MM.1S (cell line): ENCODE measurements at regions not wholly inside any gene's neighbourhood (a gene's known extent, or its start where the extent isn't known, plus 50 kb on each side); places are given as distances from the start of the nearest gene placed in this dataset.

Source experiments
- DNase-seq: peaks from one replicate; pipeline ENCODE4 v3.0.0-alpha.2; 2015
- H2AFZ ChIP-seq: fragments of 300-600 bp; sonication (generic); 2 replicates; pipeline ENCODE4 v1.6.0; 2016; ENCODE audit warnings: antibody characterized with exemption, low read length
- H3F3A ChIP-seq: fragments of 300-600 bp; sonication (generic); 2 replicates; pipeline ENCODE4 v1.6.1; 2016; ENCODE audit warnings: mild to moderate bottlenecking, antibody characterized with exemption, low read length, moderate library complexity, mixed read lengths; ENCODE audit not compliant: insufficient read depth
- H3K27ac ChIP-seq: fragments of 300-600 bp; sonication (generic); 2 replicates; pipeline ENCODE4 v1.5.1; 2016; ENCODE audit warnings: mild to moderate bottlenecking, low read length
- H3K27me3 ChIP-seq: fragments of 300-600 bp; sonication (generic); replicated peaks from 2 replicates; pipeline ENCODE4 v1.6.0; 2016; ENCODE audit warnings: low read length; ENCODE audit not compliant: insufficient read depth
- H3K36me3 ChIP-seq: fragments of 300-600 bp; sonication (generic); replicated peaks from 2 replicates; pipeline ENCODE4 v1.6.1; 2016; ENCODE audit warnings: mild to moderate bottlenecking, low read length, mixed read lengths; ENCODE audit not compliant: insufficient read depth
- H3K4me1 ChIP-seq: fragments of 300-600 bp; sonication (generic); 2 replicates; pipeline ENCODE4 v1.6.1; 2016; ENCODE audit warnings: low read length, mixed read lengths
- H3K4me2 ChIP-seq: fragments of 300-600 bp; sonication (generic); 2 replicates; pipeline ENCODE4 v1.6.0; 2016; ENCODE audit warnings: low read depth, low read length
- H3K4me3 ChIP-seq: fragments of 300-600 bp; sonication (generic); 2 replicates; pipeline ENCODE4 v1.5.1; 2016; ENCODE audit warnings: low read length, mixed read lengths
- H3K79me2 ChIP-seq: fragments of 300-600 bp; sonication (generic); 2 replicates; pipeline ENCODE4 v1.6.1; 2016; ENCODE audit warnings: mixed run types, low read length, mixed read lengths
- H3K9ac ChIP-seq: fragments of 300-600 bp; sonication (generic); 2 replicates; pipeline ENCODE4 v1.6.1; 2016; ENCODE audit warnings: low read length, mixed read lengths
- H3K9me2 ChIP-seq: fragments of 300-600 bp; sonication (generic); replicated peaks from 2 replicates; pipeline ENCODE4 v1.6.1; 2016; ENCODE audit warnings: mild to moderate bottlenecking, low read length, mixed read lengths; ENCODE audit not compliant: insufficient read depth
- H3K9me3 ChIP-seq: fragments of 300-600 bp; sonication (generic); replicated peaks from 2 replicates; pipeline ENCODE4 v1.6.1; 2016; ENCODE audit warnings: mild to moderate bottlenecking, low read length, mixed read lengths; ENCODE audit not compliant: insufficient read depth
- H4K20me1 ChIP-seq: fragments of 300-600 bp; sonication (generic); 2 replicates; pipeline ENCODE4 v1.6.1; 2016; ENCODE audit warnings: mild to moderate bottlenecking, low read length, moderate library complexity, mixed read lengths; ENCODE audit not compliant: insufficient read depth
- EZH2 ChIP-seq: fragments of 300-600 bp; sonication (generic); optimal IDR thresholded peaks from 2 replicates; pipeline ENCODE3; 2017; ENCODE audit warnings: low read depth, mild to moderate bottlenecking, antibody characterized with exemption, low read length, mixed read lengths
- EZH2phosphoT487 ChIP-seq: fragments of 300-600 bp; sonication (generic); IDR thresholded peaks from 2 replicates; pipeline ENCODE4 v1.6.1; 2018; ENCODE audit warnings: antibody characterized with exemption, low read length
- TF ChIP-seq, protein P1 (sequence below): fragments of 300-600 bp; sonication (generic); IDR thresholded peaks from 2 replicates; pipeline ENCODE4 v1.5.1; 2016; ENCODE audit warnings: antibody characterized with exemption, low read length, mixed read lengths

DNA sequence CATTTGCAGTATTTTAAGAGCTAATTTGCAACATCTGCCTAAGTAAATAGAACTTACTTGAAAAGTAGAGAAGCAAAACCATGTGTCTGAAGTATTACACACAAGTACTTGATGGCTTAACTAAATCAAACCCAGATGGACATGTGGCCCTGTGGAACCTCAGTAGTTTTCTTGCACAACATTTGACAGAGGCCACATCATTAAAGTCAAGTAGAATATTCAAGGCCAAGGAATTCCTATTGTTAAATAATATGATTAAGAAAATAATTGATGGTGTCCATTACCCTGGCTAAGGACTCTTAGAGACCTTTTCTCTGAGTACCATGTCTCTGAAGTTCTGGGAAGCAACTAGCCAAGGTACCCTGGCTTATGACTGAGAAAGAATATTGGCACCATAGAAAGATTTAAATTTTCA, 135.4 kb upstream of the OTUD4 start:
- no peaks in the 10 kb centered on the region for H3K9me2 ChIP-seq
- no peaks in the 10 kb centered on the region for H3K27me3 ChIP-seq
- no peaks in the 10 kb centered on the region for H4K20me1 ChIP-seq
- TF ChIP-seq, protein P1, sequence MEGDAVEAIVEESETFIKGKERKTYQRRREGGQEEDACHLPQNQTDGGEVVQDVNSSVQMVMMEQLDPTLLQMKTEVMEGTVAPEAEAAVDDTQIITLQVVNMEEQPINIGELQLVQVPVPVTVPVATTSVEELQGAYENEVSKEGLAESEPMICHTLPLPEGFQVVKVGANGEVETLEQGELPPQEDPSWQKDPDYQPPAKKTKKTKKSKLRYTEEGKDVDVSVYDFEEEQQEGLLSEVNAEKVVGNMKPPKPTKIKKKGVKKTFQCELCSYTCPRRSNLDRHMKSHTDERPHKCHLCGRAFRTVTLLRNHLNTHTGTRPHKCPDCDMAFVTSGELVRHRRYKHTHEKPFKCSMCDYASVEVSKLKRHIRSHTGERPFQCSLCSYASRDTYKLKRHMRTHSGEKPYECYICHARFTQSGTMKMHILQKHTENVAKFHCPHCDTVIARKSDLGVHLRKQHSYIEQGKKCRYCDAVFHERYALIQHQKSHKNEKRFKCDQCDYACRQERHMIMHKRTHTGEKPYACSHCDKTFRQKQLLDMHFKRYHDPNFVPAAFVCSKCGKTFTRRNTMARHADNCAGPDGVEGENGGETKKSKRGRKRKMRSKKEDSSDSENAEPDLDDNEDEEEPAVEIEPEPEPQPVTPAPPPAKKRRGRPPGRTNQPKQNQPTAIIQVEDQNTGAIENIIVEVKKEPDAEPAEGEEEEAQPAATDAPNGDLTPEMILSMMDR, result no peak
- TF ChIP-seq EZH2phosphoT487 (no peak), EZH2 (no peak)
- H3K36me3 ChIP-seq, result no peaks in the 10 kb centered on the region
- no peak for DNase-seq
- no peak overlapping the region for H3K4me2 ChIP-seq
- H2AFZ ChIP-seq, result no peak overlapping the region
- H3K4me3 ChIP-seq, result no peak overlapping the region
- H3F3A ChIP-seq, result no peaks in the 10 kb centered on the region
- no peaks in the 10 kb centered on the region for H3K4me1 ChIP-seq
- no peaks in the 10 kb centered on the region for H3K9me3 ChIP-seq
- no peak overlapping the region for H3K9ac ChIP-seq
- no peaks in the 10 kb centered on the region for H3K79me2 ChIP-seq
- no peak overlapping the region for H3K27ac ChIP-seq

DNA sequence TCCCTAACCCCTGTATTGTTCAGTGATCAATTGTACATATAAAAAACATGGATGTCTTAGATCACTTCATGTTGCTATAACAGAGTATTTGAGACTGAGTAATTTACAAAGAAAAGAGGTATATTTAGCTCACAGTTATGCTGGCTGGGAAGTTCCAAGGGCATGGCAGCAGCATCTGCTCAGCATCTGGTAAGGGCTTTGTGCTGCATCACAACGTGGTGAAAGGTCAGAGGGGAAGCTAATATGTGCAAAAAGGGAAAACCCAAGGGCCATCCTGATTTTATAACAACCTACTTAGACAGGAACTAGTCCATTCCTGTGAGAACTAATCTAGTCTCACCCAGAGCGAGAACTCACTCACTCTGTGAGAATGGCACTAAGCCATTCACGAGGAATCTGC, 128.2 kb upstream of the OTUD4 start:
- Histone ChIP-seq H3K4me2 (no peak overlapping the region), H3F3A (no peaks in the 10 kb centered on the region), H3K79me2 (no peaks in the 10 kb centered on the region), H4K20me1 (no peaks in the 10 kb centered on the region), H3K27ac (no peak overlapping the region), H3K9me2 (no peaks in the 10 kb centered on the region), H3K27me3 (no peaks in the 10 kb centered on the region), H3K4me1 (no peaks in the 10 kb centered on the region), H2AFZ (no peak overlapping the region), H3K36me3 (no peaks in the 10 kb centered on the region), H3K4me3 (no peak overlapping the region), H3K9me3 (no peaks in the 10 kb centered on the region), H3K9ac (no peak overlapping the region)
- TF ChIP-seq EZH2phosphoT487 (no peak), EZH2 (no peak)
- TF ChIP-seq, protein P1, result no peak
- DNase-seq, result no peak

DNA sequence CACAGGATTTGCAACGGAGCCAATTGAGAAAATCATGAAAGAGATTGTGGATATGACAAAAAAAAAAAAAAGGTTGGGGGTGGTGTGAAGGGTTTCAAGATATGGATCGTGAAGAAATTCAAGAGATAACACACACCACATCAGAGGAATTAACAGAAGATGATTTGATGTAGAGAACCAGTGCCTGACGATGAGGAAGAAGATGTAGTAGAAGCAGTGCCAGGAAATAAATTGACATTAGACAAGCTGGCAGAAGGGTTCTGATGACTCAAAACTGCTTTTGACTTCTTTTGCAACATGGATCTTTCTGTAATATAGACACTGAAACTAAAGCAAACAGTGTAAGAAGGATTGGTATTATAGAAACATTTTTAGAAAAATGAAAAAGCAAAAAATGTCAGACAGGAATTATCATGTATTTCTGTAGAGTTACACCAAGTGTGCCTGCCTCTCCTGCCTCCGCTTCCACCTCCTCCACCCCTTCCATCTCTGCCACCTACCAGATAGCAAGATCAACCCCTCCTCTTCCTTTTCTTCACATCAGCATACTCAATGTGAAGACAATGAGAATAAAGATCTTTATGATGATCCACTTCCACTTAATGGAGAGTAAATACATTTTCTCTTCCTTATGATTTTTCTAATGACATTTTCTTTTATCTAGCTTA, 127.5 kb upstream of the OTUD4 start:
- Histone ChIP-seq H2AFZ (no peak overlapping the region), H3K4me3 (no peak overlapping the region), H3K27me3 (no peaks in the 10 kb centered on the region), H3K36me3 (no peaks in the 10 kb centered on the region), H3K4me2 (no peak overlapping the region), H4K20me1 (no peaks in the 10 kb centered on the region), H3K4me1 (no peaks in the 10 kb centered on the region), H3K9me3 (no peaks in the 10 kb centered on the region), H3F3A (no peaks in the 10 kb centered on the region), H3K9me2 (no peaks in the 10 kb centered on the region), H3K27ac (no peak overlapping the region), H3K9ac (no peak overlapping the region), H3K79me2 (no peaks in the 10 kb centered on the region)
- TF ChIP-seq EZH2 (no peak), EZH2phosphoT487 (no peak)
- TF ChIP-seq, protein P1, result no peak
- DNase-seq, result no peak
